Smooth muscle cell (in vitro differentiated cells): ENCODE measurements at regions not wholly inside any gene's neighbourhood (a gene's known extent, or its start where the extent isn't known, plus 50 kb on each side); places are given as distances from the start of the nearest gene placed in this dataset.

Experiments used
- DNase-seq: peaks from one replicate; lab custom pipeline; 2025; ENCODE audit not compliant: unreplicated experiment; lab: John Stamatoyannopoulos, UW
- H2AFZ ChIP-seq: fragments of 200-600 bp; sonication (generic); 2 replicates; pipeline ENCODE4 v1.6.0; 2016; ENCODE audit warnings: antibody characterized with exemption, low read depth, mild to moderate bottlenecking
- H3F3A ChIP-seq: fragments of 200-600 bp; sonication (generic); 2 replicates; pipeline ENCODE4 v1.6.0; 2017; ENCODE audit warnings: antibody characterized with exemption, low read depth
- H3K27ac ChIP-seq: fragments of 200-600 bp; sonication (generic); 2 replicates; pipeline ENCODE4 v1.5.1; 2016; ENCODE audit warnings: low read depth, mild to moderate bottlenecking
- H3K27me3 ChIP-seq: fragments of 200-600 bp; sonication (generic); 2 replicates; pipeline ENCODE4 v1.6.1; 2016; ENCODE audit warnings: low read depth, mild to moderate bottlenecking
- H3K36me3 ChIP-seq: fragments of 200-600 bp; sonication (generic); 2 replicates; pipeline ENCODE4 v1.5.1; 2016; ENCODE audit warnings: low read depth
- H3K4me1 ChIP-seq: fragments of 200-600 bp; sonication (generic); 2 replicates; pipeline ENCODE4 v1.5.1; 2016; ENCODE audit warnings: low read depth
- H3K4me2 ChIP-seq: fragments of 200-600 bp; sonication (generic); 2 replicates; pipeline ENCODE4 v1.6.0; 2016; ENCODE audit warnings: mild to moderate bottlenecking
- H3K4me3 ChIP-seq: fragments of 200-600 bp; sonication (generic); 2 replicates; pipeline ENCODE4 v1.5.1; 2016; ENCODE audit warnings: mild to moderate bottlenecking
- H3K79me2 ChIP-seq: fragments of 200-600 bp; sonication (generic); 2 replicates; pipeline ENCODE4 v1.6.0; 2016; ENCODE audit warnings: low read depth, mild to moderate bottlenecking
- H3K9ac ChIP-seq: fragments of 200-600 bp; sonication (generic); 2 replicates; pipeline ENCODE4 v1.6.0; 2016; ENCODE audit warnings: low read depth
- H3K9me3 ChIP-seq: fragments of 200-600 bp; sonication (generic); replicated peaks from 2 replicates; pipeline ENCODE4 v1.5.1; 2016; ENCODE audit warnings: low read depth
- H4K20me1 ChIP-seq: fragments of 200-600 bp; sonication (generic); 2 replicates; pipeline ENCODE4 v1.6.0; 2016; ENCODE audit warnings: low read depth
- CTCF ChIP-seq: fragments of 200-600 bp; sonication (generic); IDR thresholded peaks from 2 replicates; pipeline ENCODE4 v1.5.1; 2017; ENCODE audit warnings: borderline replicate concordance, mild to moderate bottlenecking, antibody characterized with exemption; ENCODE audit not compliant: insufficient read depth, poor library complexity, severe bottlenecking
- WGBS: methylation state at CpG from one replicate; pipeline ENCODE4 v1.1.7; 2016; ENCODE audit warnings: low lambda C conversion rate; 5-methylcytosine and 5-hydroxymethylcytosine counted together

GRCh38 chr9:121574774-121575519 lies 75.3 kb upstream of the GGTA1 start:
- 79% methylated on average over 18 of the region's 18 CpGs for WGBS
- TF ChIP-seq CTCF, result no peak

GRCh38 chr9:121576281-121577075 lies 75.0 kb upstream of the DAB2IP start:
- WGBS, result 69% methylated on average over 7 of the region's 7 CpGs
- Histone ChIP-seq H3F3A (no peaks in the 10 kb centered on the region), H2AFZ (no peak overlapping the region), H3K4me2 (no peak overlapping the region), H3K36me3 (no peaks in the 10 kb centered on the region), H3K27ac (no peak overlapping the region), H3K79me2 (no peaks in the 10 kb centered on the region), H3K4me3 (no peak overlapping the region), H3K4me1 (no peaks in the 10 kb centered on the region), H3K9ac (no peak overlapping the region), H3K27me3 (no peaks in the 10 kb centered on the region), H3K9me3 (no peaks in the 10 kb centered on the region), H4K20me1 (peaks cover 7% of the 10 kb centered on the region)
- no peak for TF ChIP-seq CTCF
- DNase-seq, result no peak

More at GRCh38 chr9:121574774-121575519, 75.3 kb upstream of the GGTA1 start:
- no peaks in the 10 kb centered on the region for H3K9me3 ChIP-seq
- no peak overlapping the region for H3K9ac ChIP-seq
- H3K79me2 ChIP-seq, result no peaks in the 10 kb centered on the region
- no peak for DNase-seq
- H3K4me2 ChIP-seq, result no peak overlapping the region
- H3K36me3 ChIP-seq, result no peaks in the 10 kb centered on the region
- peaks cover 4% of the 10 kb centered on the region for H4K20me1 ChIP-seq
- no peak overlapping the region for H3K4me3 ChIP-seq
- no peaks in the 10 kb centered on the region for H3K27me3 ChIP-seq
- no peak overlapping the region for H3K27ac ChIP-seq
- no peak overlapping the region for H2AFZ ChIP-seq
- H3K4me1 ChIP-seq, result no peaks in the 10 kb centered on the region
- no peaks in the 10 kb centered on the region for H3F3A ChIP-seq

DNA sequence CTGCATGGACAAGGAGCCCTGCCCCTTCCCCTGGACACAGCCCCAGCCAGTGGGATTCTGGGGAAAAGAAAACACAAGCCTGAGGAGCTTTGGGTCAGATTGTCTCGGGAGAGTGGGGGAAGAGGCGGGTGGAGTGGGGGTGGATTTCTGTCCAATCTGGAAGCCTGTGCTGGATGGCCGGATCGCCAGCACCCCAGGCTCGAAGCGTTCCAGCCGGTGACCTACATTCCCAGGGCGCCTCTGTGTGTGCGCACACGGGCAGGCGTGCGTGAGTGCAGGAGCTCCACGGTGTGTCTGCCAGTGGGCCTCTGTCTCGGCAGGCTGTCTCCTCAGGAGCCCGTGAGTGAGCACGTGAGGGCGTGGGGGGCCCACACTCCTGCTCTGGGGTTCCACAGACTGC lies 74.3 kb upstream of the DAB2IP start:
- Histone ChIP-seq H3K79me2 (no peaks in the 10 kb centered on the region), H3K4me1 (peaks cover 6% of the 10 kb centered on the region), H3K36me3 (no peaks in the 10 kb centered on the region), H3K9ac (no peak overlapping the region), H3K9me3 (no peaks in the 10 kb centered on the region), H2AFZ (no peak overlapping the region), H4K20me1 (peaks cover 7% of the 10 kb centered on the region), H3K27ac (no peak overlapping the region), H3F3A (no peaks in the 10 kb centered on the region), H3K4me3 (no peak overlapping the region), H3K4me2 (no peak overlapping the region), H3K27me3 (no peaks in the 10 kb centered on the region)
- no peak for DNase-seq
- no peak for TF ChIP-seq CTCF
- WGBS, result 87% methylated on average over 17 of the region's 17 CpGs

- Histone ChIP-seq H2AFZ (no peak overlapping the region), H3K36me3 (no peaks in the 10 kb centered on the region), H3K79me2 (no peaks in the 10 kb centered on the region), H3K9ac (no peak overlapping the region), H3K4me1 (peaks cover 9% of the 10 kb centered on the region), H3K4me3 (no peak overlapping the region), H4K20me1 (peaks cover 7% of the 10 kb centered on the region), H3K4me2 (no peak overlapping the region), H3K9me3 (no peaks in the 10 kb centered on the region), H3K27me3 (no peaks in the 10 kb centered on the region), H3K27ac (no peak overlapping the region), H3F3A (no peaks in the 10 kb centered on the region)
- WGBS, result 91% methylated on average over 7 of the region's 7 CpGs
- DNase-seq, result no peak
- no peak for TF ChIP-seq CTCF
Observed at GRCh38 chr9:121577572-121577971, 73.9 kb upstream of the DAB2IP start.
